ENCODE measurements at regions not wholly inside any gene's neighbourhood (a gene's known extent, or its start where the extent isn't known, plus 50 kb on each side); places are given as distances from the start of the nearest gene placed in this dataset.
A peak's percentile ranks its signal among the peaks of the same experiment; 100 is the strongest.

- no peak for DNase-seq (ENCODE audit: low read depth, low spot score)
Measured at GRCh38 chr9:16197578-16198370, 644.9 kb downstream of the CCDC171 start.

GRCh38 chr9:16198996-16199395 lies 646.2 kb downstream of the CCDC171 start:
- DNase-seq (ENCODE audit: low read depth, low spot score): no peak

GRCh38 chr9:16202221-16202620 lies 649.4 kb downstream of the CCDC171 start:
- DNase-seq (ENCODE audit: low read depth, low spot score): no peak

- peak; percentile 79 for DNase-seq (ENCODE audit: low read depth, low spot score)
Measured at GRCh38 chr9:16202914-16203728, 650.3 kb downstream of the CCDC171 start.

- DNase-seq (ENCODE audit: low read depth, low spot score): peak; percentile 81
Measured at GRCh38 chr9:16203729-16204573, 651.1 kb downstream of the CCDC171 start.

GRCh38 chr9:16205455-16205854 lies 652.6 kb downstream of the CCDC171 start:
- no peak for DNase-seq (ENCODE audit: low read depth, low spot score)

GRCh38 chr9:16206518-16206917 lies 653.7 kb downstream of the CCDC171 start:
- DNase-seq (ENCODE audit: low read depth, low spot score): no peak

GRCh38 chr9:16207161-16207560 lies 654.3 kb downstream of the CCDC171 start:
- no peak for DNase-seq (ENCODE audit: low read depth, low spot score)

GRCh38 chr9:16210440-16210839 lies 657.6 kb downstream of the CCDC171 start:
- no peak for DNase-seq (ENCODE audit: low read depth, low spot score)

- DNase-seq (ENCODE audit: low read depth, low spot score): no peak
Measured at GRCh38 chr9:16211946-16212345, 658.5 kb downstream of the BNC2 start.

GRCh38 chr9:16213781-16214515 lies 656.5 kb downstream of the BNC2 start:
- DNase-seq (ENCODE audit: low read depth, low spot score): peak; percentile 94

GRCh38 chr9:16214677-16215352 lies 655.7 kb downstream of the BNC2 start:
- DNase-seq (ENCODE audit: low read depth, low spot score): no peak

GRCh38 chr9:16215353-16215680 lies 655.2 kb downstream of the BNC2 start:
- no peak for DNase-seq (ENCODE audit: low read depth, low spot score)

- no peak for DNase-seq (ENCODE audit: low read depth, low spot score)
Measured at GRCh38 chr9:16217943-16218701, 652.3 kb downstream of the BNC2 start.

- DNase-seq (ENCODE audit: low read depth, low spot score): no peak
Measured at GRCh38 chr9:16221366-16221765, 649.1 kb downstream of the BNC2 start.

GRCh38 chr9:16221822-16222547 lies 648.5 kb downstream of the BNC2 start:
- DNase-seq (ENCODE audit: low read depth, low spot score): no peak

- DNase-seq (ENCODE audit: low read depth, low spot score): no peak
Measured at GRCh38 chr9:16223074-16223871, 647.2 kb downstream of the BNC2 start.

- DNase-seq (ENCODE audit: low read depth, low spot score): no peak
Measured at GRCh38 chr9:16230731-16231130, 639.7 kb downstream of the BNC2 start.

GRCh38 chr9:16236311-16236710 lies 634.2 kb downstream of the BNC2 start:
- no peak for DNase-seq (ENCODE audit: low read depth, low spot score)

All from brain pericyte (primary cell).